B cell (primary cell): ENCODE measurements at regions not wholly inside any gene's neighbourhood (a gene's known extent, or its start where the extent isn't known, plus 50 kb on each side); places are given as distances from the start of the nearest gene placed in this dataset.

Source experiments
- ATAC-seq: fragments of 200-7000 bp; cut with Tn5 transposase; one replicate; pipeline ENCODE4 v1.10.0; 2021; ENCODE audit warnings: low read depth, mild to moderate bottlenecking, moderate number of reproducible peaks, moderate library complexity
- CTCF ChIA-PET: fragments of 350-600 bp; sonication (Branson Sonifier 250); formaldehyde crosslinking; loops from one replicate; lab custom pipeline; 2021; ENCODE audit warnings: antibody characterized with exemption, inconsistent platforms; lab: Charles Lee
- POLR2A ChIA-PET: fragments of 350-600 bp; sonication (Branson Sonifier 250); formaldehyde crosslinking; loops from one replicate; lab custom pipeline; 2021; ENCODE audit warnings: antibody characterized with exemption; lab: Charles Lee
- DNase-seq: peaks from one replicate; pipeline ENCODE4 v3.0.0; 2013
- H2AFZ ChIP-seq: 2 replicates; pipeline ENCODE4 v1.6.1; 2012; ENCODE audit warnings: mild to moderate bottlenecking, low read depth, low read length; ENCODE audit not compliant: insufficient read depth, poor library complexity, severe bottlenecking
- H3K27ac ChIP-seq, 2 donors: 1 replicate in 1 of 2; 2 replicates in 1 of 2; pipeline ENCODE4 v1.5.1; 2012 to 2013; ENCODE audit warnings: low read length in 2 of 2, mild to moderate bottlenecking in 2 of 2, moderate library complexity in 1 of 2
- H3K27me3 ChIP-seq, 4 experiments: fragments of 200-600 bp in 1 of 4; sonication (generic) in 1 of 4; replicated peaks in 1 of 4; 1 replicate in 2 of 4; 2 replicates in 2 of 4; pipeline versions ENCODE4 v1.6.1 to v1.7.0; 2013 to 2016; ENCODE audit warnings: low read length in 3 of 4, mild to moderate bottlenecking in 2 of 4, mixed read lengths in 1 of 4, moderate library complexity in 1 of 4; ENCODE audit not compliant: insufficient read depth in 4 of 4, control insufficient read depth in 3 of 4; ENCODE audit errors: control extremely low read depth in 1 of 4
- H3K36me3 ChIP-seq, 2 experiments: replicated peaks in 1 of 2; 1 replicate in 1 of 2; 2 replicates in 1 of 2; pipeline versions ENCODE4 v1.6.1 to v1.7.1; 2013; ENCODE audit warnings: low read length in 1 of 2; ENCODE audit not compliant: insufficient read depth in 2 of 2, control insufficient read depth in 1 of 2; ENCODE audit errors: control extremely low read depth in 1 of 2, extremely low read depth in 1 of 2
- H3K4me1 ChIP-seq, 2 donors: fragments of 200-600 bp in 1 of 2; sonication (generic) in 1 of 2; 1 replicate in 1 of 2; 2 replicates in 1 of 2; pipeline versions ENCODE4 v1.5.1 to v1.6.1; 2013 to 2017; ENCODE audit warnings: low read length in 2 of 2; ENCODE audit not compliant: control insufficient read depth in 2 of 2, insufficient read depth in 2 of 2
- H3K4me2 ChIP-seq: replicated peaks from 2 replicates; pipeline ENCODE3; 2012; ENCODE audit warnings: mild to moderate bottlenecking, low read depth, low read length; ENCODE audit not compliant: poor library complexity, severe bottlenecking
- H3K4me3 ChIP-seq, 5 experiments: fragments of 200-600 bp in 1 of 5; sonication (generic) in 1 of 5; 1 replicate in 3 of 5; 2 replicates in 2 of 5; pipeline versions ENCODE4 v1.5.1 to v1.7.0; 2011 to 2016; ENCODE audit warnings: low read length in 4 of 5, mild to moderate bottlenecking in 4 of 5, low read depth in 2 of 5, control low read depth in 1 of 5, moderate library complexity in 1 of 5; ENCODE audit not compliant: insufficient read depth in 1 of 5; ENCODE audit errors: control extremely low read depth in 1 of 5, extremely low read depth in 1 of 5
- H3K79me2 ChIP-seq: fragments of 200-600 bp; sonication (generic); one replicate; pipeline ENCODE4 v1.6.0; 2016; ENCODE audit warnings: low read length; ENCODE audit not compliant: control insufficient read depth, insufficient read depth
- H3K9ac ChIP-seq: fragments of 200-600 bp; sonication (generic); 2 replicates; pipeline ENCODE4 v1.6.1; 2017; ENCODE audit warnings: mild to moderate bottlenecking, low read length, moderate library complexity
- H3K9me3 ChIP-seq, 3 donors: one replicate each; pipeline versions ENCODE4 v1.6.1 to v1.7.1; 2013; ENCODE audit warnings: low read length in 2 of 3; ENCODE audit not compliant: control insufficient read depth in 2 of 3, insufficient read depth in 1 of 3; ENCODE audit errors: control extremely low read depth in 1 of 3
- H4K20me1 ChIP-seq: 2 replicates; pipeline ENCODE4 v1.6.0; 2012; ENCODE audit warnings: mild to moderate bottlenecking, low read length; ENCODE audit not compliant: insufficient read depth, control insufficient read depth, poor library complexity, severe bottlenecking
- H3K27ac Mint-ChIP-seq: one replicate; pipeline ENCODE4 v1.8.0; 2021; ENCODE audit warnings: mixed read lengths
- H3K27me3 Mint-ChIP-seq: one replicate; pipeline ENCODE4 v1.8.0; 2021; ENCODE audit warnings: mixed read lengths
- H3K4me1 Mint-ChIP-seq: one replicate; pipeline ENCODE4 v1.8.0; 2021; ENCODE audit warnings: mixed read lengths
- H3K4me3 Mint-ChIP-seq: one replicate; pipeline ENCODE4 v1.8.0; 2021; ENCODE audit warnings: mixed read lengths
- H3K9me3 Mint-ChIP-seq: one replicate; pipeline ENCODE4 v1.8.0; 2022; ENCODE audit warnings: mixed read lengths; ENCODE audit not compliant: insufficient read depth
- CTCF ChIP-seq: fragments of 200-600 bp; IDR thresholded peaks from one replicate; pipeline ENCODE4 v1.8.0; 2022; ENCODE audit warnings: antibody characterized with exemption, mild to moderate bottlenecking
- EZH2 ChIP-seq: IDR thresholded peaks from 2 replicates; pipeline ENCODE4 v1.6.1; 2012; ENCODE audit warnings: borderline replicate concordance, low read depth, mild to moderate bottlenecking, moderate library complexity, low read length; ENCODE audit not compliant: insufficient read depth, poor library complexity, severe bottlenecking
- WGBS: methylation state at CpG from one replicate; pipeline ENCODE4 v1.1.5; 2013; ENCODE audit warnings: missing lambda C conversion rate; ENCODE audit not compliant: insufficient coverage; 5-methylcytosine and 5-hydroxymethylcytosine counted together
- intact Hi-C: fragments of 100-400 bp; cut with micrococcal nuclease; formaldehyde crosslinking; loops from one replicate; pipeline ENCODE4 v1.10.0; 2022

GRCh38 chr20:48236000-48236970 is 451.0 kb upstream of the SULF2 start:
- Histone ChIP-seq H4K20me1 (no peaks in the 10 kb centered on the region), H3K4me1 (no peaks in the 10 kb centered on the region), H3K4me2 (no peak overlapping the region), H3K4me3 (no peak overlapping the region), H3K27me3 (peaks cover 0 to 3% (median 1%) of the 10 kb centered on the region in 4 experiments), H3K36me3 (no peaks in the 10 kb centered on the region), H3K79me2 (no peaks in the 10 kb centered on the region), H3K27ac (no peak overlapping the region), H3K9me3 (peaks cover 0 to 9% (median 0%) of the 10 kb centered on the region in 3 donors), H2AFZ (no peak overlapping the region), H3K9ac (no peak overlapping the region)
- H3K27ac Mint-ChIP-seq, result no peak overlapping the region
- ChIA-PET POLR2A (no interaction called here), CTCF (no interaction called here)
- DNase-seq (no peak), ATAC-seq (no peak)
- H3K4me3 Mint-ChIP-seq, result no peak overlapping the region
- intact Hi-C loops, result no loop called here
- no peaks in the 10 kb centered on the region for H3K4me1 Mint-ChIP-seq
- peaks cover 29% of the 10 kb centered on the region for H3K27me3 Mint-ChIP-seq
- H3K9me3 Mint-ChIP-seq, result peaks cover 5% of the 10 kb centered on the region
- TF ChIP-seq EZH2 (no peak), CTCF (no peak)
- WGBS, result 80% methylated on average over 1 of the region's 10 CpGs

GRCh38 chr20:48234951-48235350 is 449.7 kb upstream of the SULF2 start:
- CTCF ChIA-PET, result no interaction called here
- Mint-ChIP-seq H3K9me3 (peaks cover 7% of the 10 kb centered on the region), H3K27me3 (peaks cover 27% of the 10 kb centered on the region), H3K4me1 (no peaks in the 10 kb centered on the region), H3K27ac (no peak overlapping the region), H3K4me3 (no peak overlapping the region)
- Histone ChIP-seq H3K27ac (no peak overlapping the region), H3K27me3 (peaks cover 0 to 3% (median 0%) of the 10 kb centered on the region in 4 experiments), H3K4me2 (no peak overlapping the region), H3K4me1 (no peaks in the 10 kb centered on the region), H3K36me3 (no peaks in the 10 kb centered on the region), H3K9me3 (peaks cover 0 to 23% (median 2%) of the 10 kb centered on the region in 3 donors), H3K9ac (no peak overlapping the region), H3K4me3 (no peak overlapping the region), H4K20me1 (no peaks in the 10 kb centered on the region), H3K79me2 (no peaks in the 10 kb centered on the region), H2AFZ (no peak overlapping the region)
- POLR2A ChIA-PET, result no interaction called here
- no peak for DNase-seq
- 90% methylated on average over 2 of the region's 6 CpGs for WGBS
- intact Hi-C loops, result no loop called here
- no peak for ATAC-seq
- TF ChIP-seq EZH2 (no peak), CTCF (no peak)
